ENCODE measurements at regions not wholly inside any gene's neighbourhood (a gene's known extent, or its start where the extent isn't known, plus 50 kb on each side); places are given as distances from the start of the nearest gene placed in this dataset.
"Not testable (repeated sequence)": the region's sequence is repeated elsewhere in the genome, so short reads cannot be mapped to it uniquely, and the experiment has no call there.

DNA sequence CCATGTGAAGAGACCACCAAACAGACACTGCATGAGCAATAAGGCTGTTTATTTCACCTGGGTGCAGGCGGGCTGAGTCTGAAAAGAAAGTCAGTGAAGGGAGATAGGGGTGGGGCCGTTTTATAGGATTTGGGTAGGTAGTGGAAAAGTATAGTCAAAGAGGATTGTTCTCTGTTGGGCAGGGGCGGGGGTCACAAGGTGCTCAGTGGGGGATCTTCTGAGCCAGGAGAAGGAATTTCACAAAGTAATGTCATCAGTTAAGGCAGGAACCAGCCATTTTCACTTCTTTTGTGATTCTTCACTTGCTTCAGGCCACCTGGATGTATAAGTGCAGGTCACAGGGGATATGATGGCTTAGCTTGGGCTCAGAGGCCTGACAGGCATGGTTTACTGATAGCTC lies 444.6 kb upstream of the ZNG1F start:
- H3K27me3 ChIP-seq (ENCODE audit: insufficient read depth, poor library complexity, severe bottlenecking); DNase-seq (ENCODE audit: low read depth in 1 of 2, low spot score in 1 of 2); H3K4me3 ChIP-seq (replicated peaks; ENCODE audit: insufficient read depth, low read length); H3K27ac ChIP-seq (replicated peaks): not testable (repeated sequence)

- not testable (repeated sequence) for H3K4me3 ChIP-seq (replicated peaks; ENCODE audit: insufficient read depth, low read length); DNase-seq (ENCODE audit: low read depth in 1 of 2, low spot score in 1 of 2); H3K27ac ChIP-seq (replicated peaks); H3K27me3 ChIP-seq (ENCODE audit: insufficient read depth, poor library complexity, severe bottlenecking)
These were observed 434.5 kb upstream of the ZNG1F start for GRCh38 chr9:41623666-41624065.

- not testable (repeated sequence) for H3K27me3 ChIP-seq (ENCODE audit: insufficient read depth, poor library complexity, severe bottlenecking); H3K4me3 ChIP-seq (replicated peaks; ENCODE audit: insufficient read depth, low read length); DNase-seq (ENCODE audit: low read depth in 1 of 2, low spot score in 1 of 2); H3K27ac ChIP-seq (replicated peaks)
These were observed 430.1 kb upstream of the ZNG1F start for GRCh38 chr9:41619254-41619653.

GRCh38 chr9:41606961-41607547 lies 417.9 kb upstream of the ZNG1F start:
- H3K4me3 ChIP-seq (replicated peaks; ENCODE audit: insufficient read depth, low read length); H3K27me3 ChIP-seq (ENCODE audit: insufficient read depth, poor library complexity, severe bottlenecking); DNase-seq (ENCODE audit: low read depth in 1 of 2, low spot score in 1 of 2); H3K27ac ChIP-seq (replicated peaks): not testable (repeated sequence)

DNA sequence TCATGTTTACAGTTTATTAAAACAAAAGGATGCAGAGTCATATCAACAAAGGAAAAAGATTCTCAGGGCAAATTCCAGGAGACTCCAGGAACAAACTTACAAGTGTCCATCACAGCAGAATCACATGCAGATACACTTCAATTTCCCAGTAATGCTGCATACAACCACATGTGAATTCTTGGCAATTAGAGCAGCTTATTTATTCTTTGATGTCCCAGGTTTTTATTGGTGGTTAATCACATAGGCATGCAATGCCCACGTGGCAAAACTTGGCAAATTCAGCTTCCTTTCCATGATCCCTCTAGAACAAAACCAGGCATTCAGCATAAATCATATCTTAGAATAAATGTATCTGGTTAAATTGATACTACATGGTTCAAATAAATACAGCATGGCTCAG lies 376.5 kb upstream of the ZNG1F start:
- not testable (repeated sequence) for H3K27ac ChIP-seq (replicated peaks); H3K4me3 ChIP-seq (replicated peaks; ENCODE audit: insufficient read depth, low read length); H3K27me3 ChIP-seq (ENCODE audit: insufficient read depth, poor library complexity, severe bottlenecking); DNase-seq (ENCODE audit: low read depth in 1 of 2, low spot score in 1 of 2)
